B cell (primary cell): ENCODE measurements at regions not wholly inside any gene's neighbourhood (a gene's known extent, or its start where the extent isn't known, plus 50 kb on each side); places are given as distances from the start of the nearest gene placed in this dataset.

Experiments used
- ATAC-seq: fragments of 200-7000 bp; cut with Tn5 transposase; one replicate; pipeline ENCODE4 v1.10.0; 2021; ENCODE audit warnings: low read depth, mild to moderate bottlenecking, moderate number of reproducible peaks, moderate library complexity
- CTCF ChIA-PET: fragments of 350-600 bp; sonication (Branson Sonifier 250); formaldehyde crosslinking; loops from one replicate; lab custom pipeline; 2021; ENCODE audit warnings: antibody characterized with exemption, inconsistent platforms; lab: Charles Lee
- POLR2A ChIA-PET: fragments of 350-600 bp; sonication (Branson Sonifier 250); formaldehyde crosslinking; loops from one replicate; lab custom pipeline; 2021; ENCODE audit warnings: antibody characterized with exemption; lab: Charles Lee
- DNase-seq: peaks from one replicate; pipeline ENCODE4 v3.0.0; 2013
- H2AFZ ChIP-seq: 2 replicates; pipeline ENCODE4 v1.6.1; 2012; ENCODE audit warnings: mild to moderate bottlenecking, low read depth, low read length; ENCODE audit not compliant: insufficient read depth, poor library complexity, severe bottlenecking
- H3K27ac ChIP-seq, 2 donors: 1 replicate in 1 of 2; 2 replicates in 1 of 2; pipeline ENCODE4 v1.5.1; 2012 to 2013; ENCODE audit warnings: low read length in 2 of 2, mild to moderate bottlenecking in 2 of 2, moderate library complexity in 1 of 2
- H3K27me3 ChIP-seq, 4 experiments: fragments of 200-600 bp in 1 of 4; sonication (generic) in 1 of 4; replicated peaks in 1 of 4; 1 replicate in 2 of 4; 2 replicates in 2 of 4; pipeline versions ENCODE4 v1.6.1 to v1.7.0; 2013 to 2016; ENCODE audit warnings: low read length in 3 of 4, mild to moderate bottlenecking in 2 of 4, mixed read lengths in 1 of 4, moderate library complexity in 1 of 4; ENCODE audit not compliant: insufficient read depth in 4 of 4, control insufficient read depth in 3 of 4; ENCODE audit errors: control extremely low read depth in 1 of 4
- H3K36me3 ChIP-seq, 2 experiments: replicated peaks in 1 of 2; 1 replicate in 1 of 2; 2 replicates in 1 of 2; pipeline versions ENCODE4 v1.6.1 to v1.7.1; 2013; ENCODE audit warnings: low read length in 1 of 2; ENCODE audit not compliant: insufficient read depth in 2 of 2, control insufficient read depth in 1 of 2; ENCODE audit errors: control extremely low read depth in 1 of 2, extremely low read depth in 1 of 2
- H3K4me1 ChIP-seq, 2 donors: fragments of 200-600 bp in 1 of 2; sonication (generic) in 1 of 2; 1 replicate in 1 of 2; 2 replicates in 1 of 2; pipeline versions ENCODE4 v1.5.1 to v1.6.1; 2013 to 2017; ENCODE audit warnings: low read length in 2 of 2; ENCODE audit not compliant: control insufficient read depth in 2 of 2, insufficient read depth in 2 of 2
- H3K4me2 ChIP-seq: replicated peaks from 2 replicates; pipeline ENCODE3; 2012; ENCODE audit warnings: mild to moderate bottlenecking, low read depth, low read length; ENCODE audit not compliant: poor library complexity, severe bottlenecking
- H3K4me3 ChIP-seq, 5 experiments: fragments of 200-600 bp in 1 of 5; sonication (generic) in 1 of 5; 1 replicate in 3 of 5; 2 replicates in 2 of 5; pipeline versions ENCODE4 v1.5.1 to v1.7.0; 2011 to 2016; ENCODE audit warnings: low read length in 4 of 5, mild to moderate bottlenecking in 4 of 5, low read depth in 2 of 5, control low read depth in 1 of 5, moderate library complexity in 1 of 5; ENCODE audit not compliant: insufficient read depth in 1 of 5; ENCODE audit errors: control extremely low read depth in 1 of 5, extremely low read depth in 1 of 5
- H3K79me2 ChIP-seq: fragments of 200-600 bp; sonication (generic); one replicate; pipeline ENCODE4 v1.6.0; 2016; ENCODE audit warnings: low read length; ENCODE audit not compliant: control insufficient read depth, insufficient read depth
- H3K9ac ChIP-seq: fragments of 200-600 bp; sonication (generic); 2 replicates; pipeline ENCODE4 v1.6.1; 2017; ENCODE audit warnings: mild to moderate bottlenecking, low read length, moderate library complexity
- H3K9me3 ChIP-seq, 3 donors: one replicate each; pipeline versions ENCODE4 v1.6.1 to v1.7.1; 2013; ENCODE audit warnings: low read length in 2 of 3; ENCODE audit not compliant: control insufficient read depth in 2 of 3, insufficient read depth in 1 of 3; ENCODE audit errors: control extremely low read depth in 1 of 3
- H4K20me1 ChIP-seq: 2 replicates; pipeline ENCODE4 v1.6.0; 2012; ENCODE audit warnings: mild to moderate bottlenecking, low read length; ENCODE audit not compliant: insufficient read depth, control insufficient read depth, poor library complexity, severe bottlenecking
- H3K27ac Mint-ChIP-seq: one replicate; pipeline ENCODE4 v1.8.0; 2021; ENCODE audit warnings: mixed read lengths
- H3K27me3 Mint-ChIP-seq: one replicate; pipeline ENCODE4 v1.8.0; 2021; ENCODE audit warnings: mixed read lengths
- H3K4me1 Mint-ChIP-seq: one replicate; pipeline ENCODE4 v1.8.0; 2021; ENCODE audit warnings: mixed read lengths
- H3K4me3 Mint-ChIP-seq: one replicate; pipeline ENCODE4 v1.8.0; 2021; ENCODE audit warnings: mixed read lengths
- H3K9me3 Mint-ChIP-seq: one replicate; pipeline ENCODE4 v1.8.0; 2022; ENCODE audit warnings: mixed read lengths; ENCODE audit not compliant: insufficient read depth
- CTCF ChIP-seq: fragments of 200-600 bp; IDR thresholded peaks from one replicate; pipeline ENCODE4 v1.8.0; 2022; ENCODE audit warnings: antibody characterized with exemption, mild to moderate bottlenecking
- EZH2 ChIP-seq: IDR thresholded peaks from 2 replicates; pipeline ENCODE4 v1.6.1; 2012; ENCODE audit warnings: borderline replicate concordance, low read depth, mild to moderate bottlenecking, moderate library complexity, low read length; ENCODE audit not compliant: insufficient read depth, poor library complexity, severe bottlenecking
- WGBS: methylation state at CpG from one replicate; pipeline ENCODE4 v1.1.5; 2013; ENCODE audit warnings: missing lambda C conversion rate; ENCODE audit not compliant: insufficient coverage; 5-methylcytosine and 5-hydroxymethylcytosine counted together
- intact Hi-C: fragments of 100-400 bp; cut with micrococcal nuclease; formaldehyde crosslinking; loops from one replicate; pipeline ENCODE4 v1.10.0; 2022

GRCh38 chr6:121800047-121800446 is 364.6 kb downstream of the GJA1 start:
- H3K36me3 ChIP-seq: no peaks in the 10 kb centered on the region
- POLR2A ChIA-PET: no interaction called here
- WGBS: no CpG with 5 or more reads among the region's 1 CpG

GRCh38 chr6:121806116-121806515 is 370.7 kb downstream of the GJA1 start:
- CTCF ChIA-PET: no interaction called here
- Histone ChIP-seq H4K20me1 (no peaks in the 10 kb centered on the region), H3K36me3 (no peaks in the 10 kb centered on the region), H3K9me3 (peaks cover 0 to 13% (median 0%) of the 10 kb centered on the region in 3 donors), H3K4me1 (no peaks in the 10 kb centered on the region), H3K4me3 (no peak overlapping the region), H3K9ac (no peak overlapping the region), H2AFZ (no peak overlapping the region), H3K27me3 (no peaks in the 10 kb centered on the region), H3K27ac (no peak overlapping the region), H3K4me2 (no peak overlapping the region), H3K79me2 (no peaks in the 10 kb centered on the region)
- Mint-ChIP-seq H3K27ac (no peak overlapping the region), H3K27me3 (no peaks in the 10 kb centered on the region), H3K9me3 (peaks cover 8% of the 10 kb centered on the region), H3K4me3 (no peak overlapping the region), H3K4me1 (no peaks in the 10 kb centered on the region)
- POLR2A ChIA-PET: no interaction called here
- ATAC-seq (no peak), DNase-seq (no peak)
- WGBS: no CpG with 5 or more reads among the region's 1 CpG
- intact Hi-C loops: no loop called here
- no peak for TF ChIP-seq EZH2
- no peak for TF ChIP-seq CTCF

More at GRCh38 chr6:121800047-121800446, 364.6 kb downstream of the GJA1 start:
- no peak overlapping the region for H2AFZ ChIP-seq
- H3K27me3 ChIP-seq: no peaks in the 10 kb centered on the region
- no peaks in the 10 kb centered on the region for H3K27me3 Mint-ChIP-seq
- H4K20me1 ChIP-seq: no peaks in the 10 kb centered on the region
- no peak overlapping the region for H3K27ac ChIP-seq
- TF ChIP-seq CTCF: no peak
- no peak for TF ChIP-seq EZH2
- CTCF ChIA-PET: no interaction called here
- H3K9ac ChIP-seq: no peak overlapping the region
- peaks cover 10% of the 10 kb centered on the region for H3K9me3 Mint-ChIP-seq
- H3K79me2 ChIP-seq: no peaks in the 10 kb centered on the region
- DNase-seq (no peak), ATAC-seq (no peak)
- no peaks in the 10 kb centered on the region for H3K4me1 ChIP-seq
- no peaks in the 10 kb centered on the region for H3K4me1 Mint-ChIP-seq
- no peak overlapping the region for H3K27ac Mint-ChIP-seq
- no peak overlapping the region for H3K4me3 Mint-ChIP-seq
- no peak overlapping the region for H3K4me3 ChIP-seq
- intact Hi-C loops: no loop called here
- peaks cover 0 to 12% (median 0%) of the 10 kb centered on the region in 3 donors for H3K9me3 ChIP-seq
- H3K4me2 ChIP-seq: no peak overlapping the region
